ENCODE measurements at regions not wholly inside any gene's neighbourhood (a gene's known extent, or its start where the extent isn't known, plus 50 kb on each side); places are given as distances from the start of the nearest gene placed in this dataset.

GRCh38 chr3:11948331-11948730 lies 55.9 kb upstream of the SYN2 start:
- Histone ChIP-seq H3K9ac (ENCODE audit: low read length) (no peak overlapping the region), H3K36me3 (ENCODE audit: control insufficient read depth in 1 of 2, insufficient read depth in 2 of 2, low read length in 2 of 2) (no peaks in the 10 kb centered on the region), H3K4me1 (ENCODE audit: control insufficient read depth in 1 of 2, insufficient read depth in 2 of 2, low read length in 2 of 2) (peaks cover 0 to 4% of the 10 kb centered on the region in 2 experiments; a peak in 1 of 4 replicates), H3K4me2 (ENCODE audit: low read length) (no peak overlapping the region), H3K27ac (ENCODE audit: low read depth, low read length) (no peak overlapping the region), H3K79me2 (ENCODE audit: insufficient read depth, low read length) (no peaks in the 10 kb centered on the region), H3K27me3 (ENCODE audit: insufficient read depth, low read length) (no peaks in the 10 kb centered on the region; the same call in 1 of the 2 replicates), H2AFZ (ENCODE audit: low read depth, low read length, poor library complexity, severe bottlenecking) (no peak overlapping the region), H3K9me2 (ENCODE audit: insufficient read depth) (no peaks in the 10 kb centered on the region), H4K20me1 (ENCODE audit: insufficient read depth) (no peaks in the 10 kb centered on the region), H3K9me3 (ENCODE audit: control insufficient read depth in 1 of 2, insufficient read depth in 1 of 2, low read depth in 1 of 2, low read length in 2 of 2) (no peaks in the 10 kb centered on the region), H3K4me3 (replicated peaks in 1 of 2; ENCODE audit: low read depth in 1 of 2, low read length in 2 of 2) (no peak overlapping the region)
- BruUV-seq (replicated peaks): no TSS peak
- ChIA-PET RAD21 (ENCODE audit: low non-redundant PET in 1 of 2, low total read pairs in 2 of 2, uncharacterized antibody in 2 of 2, unreplicated experiment in 2 of 2) (no interaction called here), POLR2A (no interaction called here), CTCF (no interaction called here)
- intact Hi-C loops (cut with micrococcal nuclease): no loop called here
- ATAC-seq: no peak
- no peak for TF ChIP-seq SP1 (IDR thresholded peaks at IDR 0.05; ENCODE audit: low read depth)
- TF ChIP-seq REST (IDR thresholded peaks at IDR 0.05; ENCODE audit: low read depth): no peak
- TF ChIP-seq CBX3 (IDR thresholded peaks at IDR 0.05; ENCODE audit: low read depth): no peak
- no peak for TF ChIP-seq SRF (IDR thresholded peaks at IDR 0.05; ENCODE audit: low read depth)
- no peak for TF ChIP-seq ZNF274 (IDR thresholded peaks at IDR 0.05; ENCODE audit: low read depth, low read length)
- TF ChIP-seq ZFX (IDR thresholded peaks at IDR 0.05): no peak
- TF ChIP-seq EZH2phosphoT487 (IDR thresholded peaks at IDR 0.05; ENCODE audit: borderline replicate concordance): no peak
- TF ChIP-seq POLR2AphosphoS5 (IDR thresholded peaks at IDR 0.05; ENCODE audit: low read depth, low read length): no peak
- DNase-seq (ENCODE audit: low read depth, low spot score): no peak
